ENCODE measurements at regions not wholly inside any gene's neighbourhood (a gene's known extent, or its start where the extent isn't known, plus 50 kb on each side); places are given as distances from the start of the nearest gene placed in this dataset.
"Not testable (repeated sequence)": the region's sequence is repeated elsewhere in the genome, so short reads cannot be mapped to it uniquely, and the experiment has no call there.

- DNase-seq (ENCODE audit: missing footprints), result no peak
- intact Hi-C loops (cut with DNase I), result loop anchor here (5.0 kb wide), 1 partner anchor 87 kb away; no protein-coding TSS in a partner anchor
- peak; percentile 84 for ATAC-seq
Measured at GRCh38 chr3:69649120-69650065, 89.9 kb upstream of the MITF start.

GRCh38 chr3:69648126-69648525 is 91.1 kb upstream of the MITF start:
- no peak for DNase-seq (ENCODE audit: missing footprints)
- intact Hi-C loops (cut with DNase I), result loop anchor here (5.0 kb wide), 1 partner anchor 86 kb away; no protein-coding TSS in a partner anchor
- ATAC-seq, result no peak

- no peak for ATAC-seq
- intact Hi-C loops (cut with DNase I), result loop anchor here (5.0 kb wide), 1 partner anchor 85 kb away; no protein-coding TSS in a partner anchor
Measured at GRCh38 chr3:69647511-69648110, 91.7 kb upstream of the MITF start.

GRCh38 chr3:69647081-69647480 is 92.2 kb upstream of the MITF start:
- DNase-seq (ENCODE audit: missing footprints) (no peak), ATAC-seq (no peak)
- intact Hi-C loops (cut with DNase I), result loop anchor here (5.0 kb wide), 1 partner anchor 85 kb away; no protein-coding TSS in a partner anchor

More at GRCh38 chr3:69647511-69648110, 91.7 kb upstream of the MITF start:
- DNase-seq (ENCODE audit: missing footprints), result no peak

GRCh38 chr3:69646287-69647067 is 92.8 kb upstream of the MITF start:
- ATAC-seq (no peak), DNase-seq (ENCODE audit: missing footprints) (no peak)
- intact Hi-C loops (cut with DNase I), result loop anchor here (5.0 kb wide), 1 partner anchor 84 kb away; no protein-coding TSS in a partner anchor

GRCh38 chr3:69642606-69643005 is 96.7 kb upstream of the MITF start:
- ATAC-seq, result peak; percentile 44
- DNase-seq (ENCODE audit: missing footprints), result no peak
- intact Hi-C loops (cut with DNase I), result no loop called here

GRCh38 chr3:69639851-69640250 is 99.4 kb upstream of the MITF start:
- DNase-seq (ENCODE audit: missing footprints) (no peak), ATAC-seq (no peak)
- intact Hi-C loops (cut with DNase I), result no loop called here

GRCh38 chr3:69628951-69629350 is 110.3 kb upstream of the MITF start:
- ATAC-seq (no peak), DNase-seq (ENCODE audit: missing footprints) (no peak)
- intact Hi-C loops (cut with DNase I), result no loop called here

- DNase-seq (ENCODE audit: missing footprints) (no peak), ATAC-seq (no peak)
- intact Hi-C loops (cut with DNase I), result no loop called here
Measured at GRCh38 chr3:69613286-69613685, 126.0 kb upstream of the MITF start.

GRCh38 chr3:69612791-69613190 is 126.5 kb upstream of the MITF start:
- ATAC-seq, result no peak
- intact Hi-C loops (cut with DNase I), result no loop called here
- no peak for DNase-seq (ENCODE audit: missing footprints)

- DNase-seq (ENCODE audit: missing footprints); ATAC-seq; intact Hi-C loops (cut with DNase I): not testable (repeated sequence)
Measured at GRCh38 chr3:69609566-69609965, 129.7 kb upstream of the MITF start.

GRCh38 chr3:69607466-69608305 is 131.6 kb upstream of the MITF start:
- DNase-seq (ENCODE audit: missing footprints) (no peak), ATAC-seq (peak; percentile 78)
- intact Hi-C loops (cut with DNase I), result no loop called here

GRCh38 chr3:69605867-69606266 is 133.4 kb upstream of the MITF start:
- intact Hi-C loops (cut with DNase I), result no loop called here
- DNase-seq (ENCODE audit: missing footprints) (no peak), ATAC-seq (no peak)

GRCh38 chr3:69604735-69605450 is 134.4 kb upstream of the MITF start:
- ATAC-seq (no peak), DNase-seq (ENCODE audit: missing footprints) (no peak)
- intact Hi-C loops (cut with DNase I), result no loop called here

- intact Hi-C loops (cut with DNase I), result no loop called here
- ATAC-seq, result no peak
Measured at GRCh38 chr3:69602112-69602511, 137.2 kb upstream of the MITF start.

GRCh38 chr3:69594286-69594685 is 145.0 kb upstream of the MITF start:
- intact Hi-C loops (cut with DNase I), result no loop called here
- DNase-seq (ENCODE audit: missing footprints) (no peak), ATAC-seq (no peak)

More at GRCh38 chr3:69602112-69602511, 137.2 kb upstream of the MITF start:
- DNase-seq (ENCODE audit: missing footprints), result no peak

GRCh38 chr3:69591164-69591736 is 148.0 kb upstream of the MITF start:
- no peak for ATAC-seq
- no peak for DNase-seq (ENCODE audit: missing footprints)
- intact Hi-C loops (cut with DNase I), result no loop called here

Data from Right ventricle myocardium inferior (tissue), 1 donor.